ENCODE measurements at regions not wholly inside any gene's neighbourhood (a gene's known extent, or its start where the extent isn't known, plus 50 kb on each side); places are given as distances from the start of the nearest gene placed in this dataset.

DNA sequence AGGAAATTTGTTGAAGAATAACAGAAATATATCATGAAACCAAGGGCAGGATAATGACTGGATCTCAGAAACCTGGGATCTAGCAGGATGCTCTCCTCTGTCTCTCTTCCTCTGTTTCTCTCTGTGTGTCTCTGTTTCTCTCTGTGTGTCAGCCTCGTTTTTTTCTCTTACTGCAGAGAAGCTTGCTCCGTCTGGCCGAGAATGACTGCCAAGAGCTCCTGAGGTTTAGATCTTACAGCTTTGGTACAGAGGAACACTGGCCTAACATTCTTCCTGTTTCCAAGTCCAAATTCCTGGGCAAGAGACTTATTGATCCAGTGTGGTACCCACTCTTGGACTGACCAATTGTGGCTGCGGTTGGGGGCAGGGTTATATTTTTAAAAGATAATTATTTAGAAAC is 564.0 kb downstream of the XPNPEP1 start:
- intact Hi-C loops (cut with DNase I; ENCODE audit: low total_unique reads), result no loop called here
- Histone ChIP-seq H3K27ac (no peak overlapping the region), H3K9me3 (no peaks in the 10 kb centered on the region), H3K27me3 (replicated peaks in 1 of 7) (no peaks in the 10 kb centered on the region), H3K4me3 (no peak overlapping the region), H3K4me1 (no peaks in the 10 kb centered on the region), H3K36me3 (no peaks in the 10 kb centered on the region)
- DNase-seq, result no peak
- TF ChIP-seq POLR2AphosphoS5 (IDR thresholded peaks at IDR 0.05), result no peak
- TF ChIP-seq POLR2A (IDR thresholded peaks at IDR 0.05), result no peak
- TF ChIP-seq, protein P1, sequence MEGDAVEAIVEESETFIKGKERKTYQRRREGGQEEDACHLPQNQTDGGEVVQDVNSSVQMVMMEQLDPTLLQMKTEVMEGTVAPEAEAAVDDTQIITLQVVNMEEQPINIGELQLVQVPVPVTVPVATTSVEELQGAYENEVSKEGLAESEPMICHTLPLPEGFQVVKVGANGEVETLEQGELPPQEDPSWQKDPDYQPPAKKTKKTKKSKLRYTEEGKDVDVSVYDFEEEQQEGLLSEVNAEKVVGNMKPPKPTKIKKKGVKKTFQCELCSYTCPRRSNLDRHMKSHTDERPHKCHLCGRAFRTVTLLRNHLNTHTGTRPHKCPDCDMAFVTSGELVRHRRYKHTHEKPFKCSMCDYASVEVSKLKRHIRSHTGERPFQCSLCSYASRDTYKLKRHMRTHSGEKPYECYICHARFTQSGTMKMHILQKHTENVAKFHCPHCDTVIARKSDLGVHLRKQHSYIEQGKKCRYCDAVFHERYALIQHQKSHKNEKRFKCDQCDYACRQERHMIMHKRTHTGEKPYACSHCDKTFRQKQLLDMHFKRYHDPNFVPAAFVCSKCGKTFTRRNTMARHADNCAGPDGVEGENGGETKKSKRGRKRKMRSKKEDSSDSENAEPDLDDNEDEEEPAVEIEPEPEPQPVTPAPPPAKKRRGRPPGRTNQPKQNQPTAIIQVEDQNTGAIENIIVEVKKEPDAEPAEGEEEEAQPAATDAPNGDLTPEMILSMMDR (IDR thresholded peaks at IDR 0.05 in 8 of 11, conservative IDR thresholded peaks at IDR 0.05 in 3 of 11), result no peak
- 52 to 75% (median 62%) methylated on average over 4 of the region's 4 CpGs for WGBS, 5 donors

DNA sequence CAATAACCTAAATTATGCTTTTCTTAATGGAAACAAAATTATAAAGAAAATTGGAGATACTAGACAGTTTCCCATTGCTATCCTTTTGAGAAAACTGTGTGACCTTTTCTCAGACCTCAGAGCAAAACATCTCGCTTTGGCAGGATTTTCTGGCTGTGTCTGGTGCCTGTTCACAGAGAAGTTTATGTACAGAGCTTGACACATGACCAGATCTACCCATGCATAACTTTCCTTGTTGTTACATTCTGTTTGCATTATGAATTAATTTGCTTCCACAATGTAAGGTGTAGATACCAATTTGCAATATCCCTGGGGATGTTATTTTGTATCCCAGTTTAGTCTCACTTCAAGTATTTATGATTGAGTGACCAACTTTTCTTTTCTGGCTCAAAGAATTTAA is 565.0 kb downstream of the XPNPEP1 start:
- intact Hi-C loops (cut with DNase I; ENCODE audit: low total_unique reads), result no loop called here
- Histone ChIP-seq H3K27ac (no peak overlapping the region), H3K27me3 (replicated peaks in 1 of 7) (no peaks in the 10 kb centered on the region), H3K36me3 (no peaks in the 10 kb centered on the region), H3K9me3 (peaks cover 0 to 2% (median 0%) of the 10 kb centered on the region in 8 donors), H3K4me3 (no peak overlapping the region), H3K4me1 (no peaks in the 10 kb centered on the region)
- no peak for TF ChIP-seq POLR2A (IDR thresholded peaks at IDR 0.05)
- TF ChIP-seq, protein P1 (IDR thresholded peaks at IDR 0.05 in 8 of 11, conservative IDR thresholded peaks at IDR 0.05 in 3 of 11), result no peak
- no peak for TF ChIP-seq POLR2AphosphoS5 (IDR thresholded peaks at IDR 0.05)
- WGBS, 5 donors, result 18 to 67% (median 57%) methylated on average over 1 of the region's 1 CpG
- no peak for DNase-seq

DNA sequence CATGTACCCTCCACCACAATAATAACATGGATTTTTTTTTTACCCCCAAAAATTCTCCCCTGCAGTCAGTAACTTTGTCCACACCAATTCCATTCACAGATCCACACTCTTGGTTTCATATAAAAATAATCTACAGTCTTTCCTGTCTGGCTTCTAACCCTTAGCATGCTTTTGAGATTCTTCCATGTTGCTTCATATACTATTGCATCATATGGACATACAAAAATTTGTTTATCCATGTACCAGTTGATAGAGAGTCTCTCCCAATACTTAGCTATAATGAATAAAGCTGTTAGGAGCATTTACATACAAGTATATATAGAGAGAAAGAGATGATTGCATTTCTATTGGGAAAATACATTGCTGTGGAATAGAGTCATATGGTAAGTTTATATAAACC is 575.0 kb downstream of the XPNPEP1 start:
- no peaks in the 10 kb centered on the region for H3K36me3 ChIP-seq

DNA sequence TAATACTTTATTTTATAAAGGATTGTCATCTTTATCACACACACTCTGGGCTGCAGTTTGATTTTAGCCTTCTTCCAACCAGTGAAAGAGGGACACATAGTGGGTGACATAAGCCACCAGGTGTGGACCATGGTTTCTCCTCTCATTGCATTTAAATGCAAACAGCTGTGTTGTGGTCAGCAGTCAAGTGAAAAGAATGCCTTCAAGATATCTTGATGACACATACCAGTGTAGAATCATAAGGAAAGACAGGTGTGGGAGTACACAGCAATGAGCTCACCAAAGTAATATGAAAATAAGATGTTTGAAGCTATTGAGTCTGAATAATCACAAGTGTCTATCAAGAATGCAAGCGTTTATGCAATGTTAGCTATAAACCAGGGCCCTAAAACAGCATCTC is 580.0 kb downstream of the XPNPEP1 start:
- Histone ChIP-seq H3K27ac (no peak overlapping the region), H3K36me3 (no peaks in the 10 kb centered on the region), H3K9me3 (peaks cover 0 to 8% (median 0%) of the 10 kb centered on the region in 8 donors), H3K4me3 (no peak overlapping the region), H3K27me3 (replicated peaks in 1 of 7) (no peaks in the 10 kb centered on the region), H3K4me1 (no peaks in the 10 kb centered on the region)
- no peak for DNase-seq
- TF ChIP-seq POLR2A (IDR thresholded peaks at IDR 0.05) (no peak), POLR2AphosphoS5 (IDR thresholded peaks at IDR 0.05) (no peak)
- TF ChIP-seq, protein P1 (IDR thresholded peaks at IDR 0.05 in 8 of 11, conservative IDR thresholded peaks at IDR 0.05 in 3 of 11), result no peak
- intact Hi-C loops (cut with DNase I; ENCODE audit: low total_unique reads), result no loop called here
- WGBS, 5 donors, result 73 to 89% (median 78%) methylated on average over 1 of the region's 1 CpG

More for the DNA sequence above, 575.0 kb downstream of the XPNPEP1 start:
- no peak overlapping the region for H3K27ac ChIP-seq
- no peaks in the 10 kb centered on the region for H3K27me3 ChIP-seq (replicated peaks in 1 of 7)
- no peak overlapping the region for H3K4me3 ChIP-seq
- no peak for DNase-seq
- intact Hi-C loops (cut with DNase I; ENCODE audit: low total_unique reads), result no loop called here
- no peaks in the 10 kb centered on the region for H3K4me1 ChIP-seq
- H3K9me3 ChIP-seq, result peaks cover 0 to 28% (median 11%) of the 10 kb centered on the region in 8 donors
- TF ChIP-seq POLR2A (IDR thresholded peaks at IDR 0.05) (no peak), POLR2AphosphoS5 (IDR thresholded peaks at IDR 0.05) (no peak)
- TF ChIP-seq, protein P1 (IDR thresholded peaks at IDR 0.05 in 8 of 11, conservative IDR thresholded peaks at IDR 0.05 in 3 of 11), result no peak

All from spleen (tissue), 11 donors.